HEK293 (cell line): ENCODE measurements at regions not wholly inside any gene's neighbourhood (a gene's known extent, or its start where the extent isn't known, plus 50 kb on each side); places are given as distances from the start of the nearest gene placed in this dataset.
A peak's percentile ranks its signal among the peaks of the same experiment; 100 is the strongest.
"Not testable (repeated sequence)": the region's sequence is repeated elsewhere in the genome, so short reads cannot be mapped to it uniquely, and the experiment has no call there.

Experiments
- CTCF ChIA-PET: fragments of 350-600 bp; formaldehyde crosslinking; extraction: SDS; loops from one replicate; lab custom pipeline; 2021; ENCODE audit warnings: antibody characterized with exemption; lab: Yijun Ruan, JAX
- POLR2A ChIA-PET: fragments of 300-600 bp; formaldehyde crosslinking; extraction: SDS; loops from one replicate; lab custom pipeline; 2020; ENCODE audit warnings: antibody characterized with exemption, inconsistent platforms; lab: Yijun Ruan, JAX
- H3K27ac ChIP-seq: fragments of 200-500 bp; sonication (Bioruptor generic); 2 replicates; pipeline ENCODE4 v1.5.1; 2014; ENCODE audit warnings: low read depth, low read length, control low read depth, inconsistent platforms; ENCODE audit errors: extremely low read depth
- H3K36me3 ChIP-seq, 2 experiments: fragments of 200-500 bp in 1 of 2; sonication (Bioruptor generic) in 1 of 2; 1 replicate in 1 of 2; 2 replicates in 1 of 2; pipeline ENCODE4 v1.5.1; 2014 to 2017; ENCODE audit warnings: inconsistent platforms in 2 of 2, low read length in 2 of 2; ENCODE audit not compliant: control insufficient read depth in 2 of 2, insufficient read depth in 1 of 2
- H3K4me1 ChIP-seq: fragments of 200-500 bp; sonication (Bioruptor generic); 2 replicates; pipeline ENCODE4 v1.5.1; 2014; ENCODE audit warnings: mild to moderate bottlenecking, low read length, inconsistent platforms; ENCODE audit not compliant: control insufficient read depth, insufficient read depth
- H3K4me3 ChIP-seq: 2 replicates; pipeline ENCODE4 v1.5.1; 2011; ENCODE audit warnings: low read depth, mild to moderate bottlenecking, control low read depth, low read length, moderate library complexity
- H3K9me3 ChIP-seq: fragments of 200-500 bp; sonication (Bioruptor generic); 2 replicates; pipeline ENCODE4 v1.5.1; 2014; ENCODE audit warnings: low read depth, low read length, inconsistent platforms; ENCODE audit not compliant: control insufficient read depth, insufficient read depth
- FEZF1 ChIP-seq: fragments of 450-650 bp; formaldehyde crosslinking; IDR thresholded peaks from 2 replicates; pipeline ENCODE4 v1.5.1; 2016; ENCODE audit warnings: missing biosample characterization, missing genetic modification characterization
- GLIS1 ChIP-seq: fragments of 450-650 bp; formaldehyde crosslinking; IDR thresholded peaks from 2 replicates; pipeline ENCODE4 v1.5.1; 2016; ENCODE audit warnings: missing biosample characterization, missing genetic modification characterization
- GLIS2 ChIP-seq: fragments of 450-650 bp; formaldehyde crosslinking; IDR thresholded peaks from 2 replicates; pipeline ENCODE4 v1.5.1; 2016; ENCODE audit warnings: missing biosample characterization, missing genetic modification characterization
- MYNN ChIP-seq: fragments of 450-650 bp; formaldehyde crosslinking; IDR thresholded peaks from 2 replicates; pipeline ENCODE4 v1.5.1; 2016; ENCODE audit warnings: missing biosample characterization, missing genetic modification characterization, borderline replicate concordance
- OVOL3 ChIP-seq: fragments of 450-650 bp; formaldehyde crosslinking; IDR thresholded peaks from 2 replicates; pipeline ENCODE4 v1.5.1; 2016; ENCODE audit warnings: missing biosample characterization, missing genetic modification characterization
- PBX3 ChIP-seq: sonication (generic); formaldehyde crosslinking; IDR thresholded peaks from 2 replicates; pipeline ENCODE4 v1.8.1; 2022; ENCODE audit warnings: mild to moderate bottlenecking, moderate library complexity, missing genetic modification reagents
- PRDM4 ChIP-seq: fragments of 450-650 bp; formaldehyde crosslinking; IDR thresholded peaks from 2 replicates; pipeline ENCODE4 v1.5.1; 2017; ENCODE audit warnings: missing biosample characterization, missing genetic modification characterization
- TRIM28 ChIP-seq: IDR thresholded peaks from 2 replicates; pipeline ENCODE4 v1.6.1; 2011; ENCODE audit warnings: low read length, control low read depth, borderline replicate concordance
- YY1 ChIP-seq: fragments of 450-650 bp; formaldehyde crosslinking; IDR thresholded peaks from 2 replicates; pipeline ENCODE4 v1.5.1; 2018; ENCODE audit warnings: missing biosample characterization, missing genetic modification characterization
- ZFP37 ChIP-seq: fragments of 450-650 bp; formaldehyde crosslinking; IDR thresholded peaks from 2 replicates; pipeline ENCODE4 v1.5.1; 2016; ENCODE audit warnings: missing biosample characterization, missing genetic modification characterization
- ZIC2 ChIP-seq: fragments of 450-650 bp; formaldehyde crosslinking; IDR thresholded peaks from 2 replicates; pipeline ENCODE4 v1.5.1; 2016; ENCODE audit warnings: missing biosample characterization, missing genetic modification characterization
- ZNF10 ChIP-seq: fragments of 450-650 bp; formaldehyde crosslinking; IDR thresholded peaks from 2 replicates; pipeline ENCODE4 v1.5.1; 2017; ENCODE audit warnings: missing biosample characterization, missing genetic modification characterization
- ZNF449 ChIP-seq: fragments of 450-650 bp; formaldehyde crosslinking; IDR thresholded peaks from 2 replicates; pipeline ENCODE4 v1.5.1; 2017; ENCODE audit warnings: missing biosample characterization, mild to moderate bottlenecking, missing genetic modification characterization, moderate library complexity
- ZNF518A ChIP-seq: fragments of 450-650 bp; formaldehyde crosslinking; conservative IDR thresholded peaks from 2 replicates; pipeline ENCODE4 v1.5.1; 2016; ENCODE audit warnings: low read depth, missing biosample characterization, missing genetic modification characterization
- ZNF76 ChIP-seq: fragments of 450-650 bp; formaldehyde crosslinking; IDR thresholded peaks from 2 replicates; pipeline ENCODE4; 2016; ENCODE audit warnings: low read depth, missing biosample characterization, missing genetic modification characterization, borderline replicate concordance
- ZNF768 ChIP-seq: fragments of 450-650 bp; formaldehyde crosslinking; IDR thresholded peaks from 2 replicates; pipeline ENCODE4 v1.5.1; 2018; ENCODE audit warnings: missing biosample characterization, mild to moderate bottlenecking, missing genetic modification characterization
- ZNF777 ChIP-seq: fragments of 450-650 bp; formaldehyde crosslinking; IDR thresholded peaks from 2 replicates; pipeline ENCODE4 v1.5.1; 2017; ENCODE audit warnings: missing biosample characterization, missing genetic modification characterization, borderline replicate concordance
- ZNF843 ChIP-seq: fragments of 450-650 bp; formaldehyde crosslinking; IDR thresholded peaks from 2 replicates; pipeline ENCODE4 v1.5.1; 2016; ENCODE audit warnings: missing biosample characterization, missing genetic modification characterization

- ChIA-PET CTCF (no interaction called here), POLR2A (no interaction called here)
- no peak overlapping the region for H3K4me3 ChIP-seq
- TF ChIP-seq GLIS2 (tag by site-specific recombination) (no peak), ZNF777 (tag by site-specific recombination) (no peak), MYNN (tag by site-specific recombination) (no peak), ZNF518A (no peak)
- no peaks in the 10 kb centered on the region for H3K36me3 ChIP-seq
- H3K27ac ChIP-seq = no peak overlapping the region
- H3K9me3 ChIP-seq = no peaks in the 10 kb centered on the region
- H3K4me1 ChIP-seq = 0 out of 2 replicates have a peak, but pooled peaks cover 3% of the 10 kb centered on the region
These were observed 117.8 kb downstream of the RPLP1 start for GRCh38 chr15:69570454-69570853.

- ChIA-PET CTCF (no interaction called here), POLR2A (no interaction called here)
- Histone ChIP-seq H3K4me1 (0 out of 2 replicates have a peak, but pooled peaks cover 3% of the 10 kb centered on the region), H3K4me3 (no peak overlapping the region), H3K27ac (no peak overlapping the region), H3K9me3 (no peaks in the 10 kb centered on the region), H3K36me3 (no peaks in the 10 kb centered on the region)
- TF ChIP-seq FEZF1 (tag by site-specific recombination) (no peak), TRIM28 (no peak), ZNF10 (tag by site-specific recombination) (peak; percentile 98)
These were observed 118.4 kb downstream of the RPLP1 start for GRCh38 chr15:69570997-69571396.

GRCh38 chr15:69573278-69573677 is 120.7 kb downstream of the RPLP1 start:
- CTCF ChIA-PET = interaction anchor here (0.6 to 1.4 kb wide), 4 partner anchors 12 to 96 kb away, joined by 3 to 11 read pairs (median 3); no protein-coding TSS in a partner anchor
- H3K4me3 ChIP-seq, H3K9me3 ChIP-seq, POLR2A ChIA-PET, H3K27ac ChIP-seq, H3K36me3 ChIP-seq, H3K4me1 ChIP-seq: not testable (repeated sequence)
- TF ChIP-seq ZNF768 = peak; percentile 70; the same call in 1 of the 2 replicates

GRCh38 chr15:69573815-69574475 is 121.3 kb downstream of the RPLP1 start:
- ChIA-PET CTCF (interaction anchor here (0.6 to 1.0 kb wide), 3 partner anchors 12 to 96 kb away, joined by 3 read pairs; no protein-coding TSS in a partner anchor), POLR2A (no interaction called here)
- 0 out of 2 replicates have a peak, but pooled peaks cover 3% of the 10 kb centered on the region for H3K4me1 ChIP-seq
- H3K9me3 ChIP-seq = no peaks in the 10 kb centered on the region
- H3K27ac ChIP-seq = no peak overlapping the region
- H3K4me3 ChIP-seq = no peak overlapping the region
- no peaks in the 10 kb centered on the region for H3K36me3 ChIP-seq
- no peak for TF ChIP-seq ZNF843
- peak; percentile 56 for TF ChIP-seq ZIC2
- peak; percentile 87 for TF ChIP-seq GLIS1 (tag by site-specific recombination)
- TF ChIP-seq PRDM4 (tag by site-specific recombination) = no peak
- no peak for TF ChIP-seq ZNF76
- no peak for TF ChIP-seq PBX3 (CRISPR knock-in tag)
- TF ChIP-seq YY1 = no peak
- no peak for TF ChIP-seq ZNF449
- no peak for TF ChIP-seq OVOL3 (tag by site-specific recombination)
- no peak for TF ChIP-seq ZFP37
